NCI-H1105 (cell line): ENCODE measurements at regions not wholly inside any gene's neighbourhood (a gene's known extent, or its start where the extent isn't known, plus 50 kb on each side); places are given as distances from the start of the nearest gene placed in this dataset.

ENCODE experiments used
- DNase-seq: peaks from one replicate; lab custom pipeline; 2025; lab: John Stamatoyannopoulos, UW

DNA sequence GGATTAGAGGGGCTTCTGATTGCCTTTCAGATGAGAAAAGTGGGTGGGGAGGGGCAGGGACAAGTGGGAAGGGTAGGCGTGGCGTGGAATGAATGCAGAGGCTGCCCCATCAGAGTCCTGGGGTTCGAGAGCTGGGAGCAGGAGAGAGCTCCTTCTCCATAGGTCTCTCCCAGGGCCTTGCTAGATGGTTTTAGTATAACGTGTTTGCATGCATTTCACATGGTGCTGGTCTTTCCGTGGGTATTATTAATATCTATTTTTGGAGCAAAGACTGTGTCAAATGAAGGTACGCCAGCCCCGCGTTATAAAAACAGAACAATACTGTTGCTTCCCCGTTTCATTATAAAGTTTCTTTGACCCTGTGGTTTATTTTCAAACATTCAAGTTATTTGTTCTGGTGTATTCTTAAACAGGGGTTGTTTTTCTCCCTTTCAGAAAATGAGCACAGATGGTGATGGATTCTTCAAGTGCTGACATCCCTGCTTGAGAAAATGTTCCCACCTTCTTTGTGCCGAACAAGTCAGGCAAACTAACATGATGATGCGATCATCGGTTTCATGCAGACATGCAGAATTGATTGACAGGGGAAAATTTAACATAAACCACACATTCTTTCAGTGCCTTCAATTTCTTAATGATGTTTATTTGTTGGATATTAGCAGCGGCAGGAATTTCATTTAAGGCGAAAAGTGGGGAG is 62.1 kb upstream of the ZNF536 start:
- DNase-seq = no peak

DNA sequence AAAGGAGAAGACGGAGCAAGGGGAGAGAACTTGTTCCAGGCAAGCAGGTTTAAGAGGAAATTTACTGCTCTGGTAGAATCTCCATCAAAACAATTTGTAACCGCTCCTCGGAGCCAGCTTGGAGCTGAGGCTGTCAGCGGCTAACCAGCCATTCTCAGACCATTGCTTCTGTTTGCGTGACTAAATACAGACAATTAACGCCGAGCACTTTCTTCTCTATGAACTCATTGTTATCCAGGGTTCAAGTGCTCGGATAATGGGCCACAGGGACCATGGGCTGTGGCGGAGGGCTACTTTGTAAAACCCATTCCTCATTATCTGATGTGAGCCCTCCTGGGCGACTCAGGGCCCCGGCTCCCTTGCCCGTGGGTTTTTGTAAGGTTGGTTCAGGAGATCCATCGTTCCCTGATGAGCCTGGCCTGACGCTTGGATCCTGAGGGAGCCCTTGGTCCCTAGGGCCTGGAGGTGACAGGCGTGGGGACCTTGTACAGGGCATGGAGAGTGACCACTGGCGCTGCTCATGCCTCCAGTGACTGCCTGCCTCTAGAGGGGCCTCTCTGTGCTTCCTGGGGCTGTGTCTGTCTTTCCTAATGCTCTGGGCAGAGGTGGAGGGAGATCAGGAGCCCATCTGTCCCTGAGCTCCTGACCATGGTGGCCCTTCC is 61.5 kb upstream of the ZNF536 start:
- DNase-seq = no peak

GRCh38 chr19:30311911-30312310 is 60.3 kb upstream of the ZNF536 start:
- no peak for DNase-seq

- no peak for DNase-seq
Observed at GRCh38 chr19:30312582-30313352, 59.4 kb upstream of the ZNF536 start.

DNA sequence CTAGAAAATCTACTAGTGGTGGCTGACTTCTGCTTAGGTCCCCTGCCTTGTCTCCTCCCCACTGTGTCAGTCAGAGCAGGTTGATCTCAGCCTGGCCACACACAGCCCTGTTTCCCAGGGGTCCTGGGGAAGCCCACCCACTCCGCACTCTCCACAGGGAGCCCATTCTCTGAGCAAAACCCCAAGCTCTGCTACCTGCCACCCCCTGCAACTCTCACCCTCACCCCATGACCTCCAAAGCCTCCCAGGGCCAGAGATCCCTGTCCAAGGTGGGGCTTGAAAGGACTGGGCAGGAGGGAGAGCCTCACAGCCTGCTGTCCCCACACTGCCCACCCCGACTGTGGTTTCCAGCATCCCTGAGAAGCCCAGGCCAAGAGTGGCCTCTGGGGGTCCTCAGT is 58.8 kb upstream of the ZNF536 start:
- no peak for DNase-seq

GRCh38 chr19:30314056-30314804 is 58.0 kb upstream of the ZNF536 start:
- no peak for DNase-seq

DNA sequence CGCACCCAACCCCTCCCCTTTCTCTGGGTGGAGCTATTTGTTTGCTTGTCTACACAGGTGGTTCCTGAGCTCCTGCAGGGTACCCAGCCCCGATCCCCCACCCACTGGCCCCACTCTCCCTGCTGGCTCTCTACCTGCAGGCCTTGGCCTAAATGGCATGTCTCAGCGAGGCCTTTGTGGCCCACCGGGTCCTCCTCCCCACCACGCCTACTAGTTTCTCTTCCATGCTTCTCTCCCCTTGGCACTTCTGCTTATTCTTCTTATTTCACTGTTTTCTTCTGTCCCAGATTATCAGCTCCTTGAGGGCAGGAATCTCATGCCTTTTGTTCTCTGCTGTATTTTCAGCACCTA is 57.4 kb upstream of the ZNF536 start:
- no peak for DNase-seq

GRCh38 chr19:30315159-30315558 is 57.0 kb upstream of the ZNF536 start:
- DNase-seq = no peak

GRCh38 chr19:30316000-30316491 is 56.1 kb upstream of the ZNF536 start:
- no peak for DNase-seq

DNA sequence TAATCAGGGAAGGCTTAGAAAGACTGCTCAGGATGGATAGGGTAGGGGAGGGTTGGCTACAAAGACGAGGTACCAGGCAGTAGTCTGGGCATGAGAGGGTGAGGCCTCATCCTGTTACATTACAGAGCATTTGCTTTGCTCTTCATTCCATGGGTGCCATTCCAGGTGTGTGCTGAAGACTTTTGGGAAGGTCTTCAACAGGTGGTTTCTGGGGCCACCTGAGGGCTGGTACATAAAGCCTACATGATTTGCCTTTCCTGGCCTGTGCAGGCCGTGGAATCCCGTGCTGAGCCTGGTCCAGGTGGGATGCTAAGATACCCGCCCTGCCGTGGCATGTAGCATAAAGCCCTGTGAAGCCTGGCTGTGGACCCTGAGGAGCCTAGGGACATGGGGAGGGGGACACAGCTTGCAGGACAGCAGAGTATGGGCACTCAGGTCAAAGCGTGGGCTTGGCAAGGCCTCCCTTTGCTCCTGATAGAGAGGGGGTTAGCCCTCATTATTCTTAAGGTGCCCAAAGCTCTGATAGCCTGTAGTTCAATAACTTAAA is 55.6 kb upstream of the ZNF536 start:
- no peak for DNase-seq

GRCh38 chr19:30317403-30317802 is 54.8 kb upstream of the ZNF536 start:
- DNase-seq = no peak

- no peak for DNase-seq
Observed at GRCh38 chr19:30318261-30318660, 53.9 kb upstream of the ZNF536 start.

- DNase-seq = no peak
Observed at GRCh38 chr19:30318936-30319335, 53.2 kb upstream of the ZNF536 start.

DNA sequence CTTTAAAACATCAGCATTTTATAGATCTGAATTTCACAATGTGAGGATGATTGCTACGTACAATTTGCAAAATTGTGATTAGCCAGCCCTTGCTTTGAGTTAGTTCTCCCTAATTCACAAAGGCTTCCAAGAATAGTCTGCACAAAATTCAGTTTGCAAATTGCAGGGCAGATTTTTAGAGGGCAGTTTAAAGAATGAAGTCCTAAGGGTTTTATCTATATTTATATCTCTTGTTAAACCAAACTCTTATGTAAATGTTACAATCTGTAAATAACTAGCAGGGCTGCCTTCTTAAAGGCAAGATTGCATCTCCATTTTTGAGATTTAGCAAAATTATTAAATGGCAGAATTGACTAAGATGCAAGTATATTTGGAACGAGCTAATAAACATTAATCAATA is 52.8 kb upstream of the ZNF536 start:
- DNase-seq = no peak

DNA sequence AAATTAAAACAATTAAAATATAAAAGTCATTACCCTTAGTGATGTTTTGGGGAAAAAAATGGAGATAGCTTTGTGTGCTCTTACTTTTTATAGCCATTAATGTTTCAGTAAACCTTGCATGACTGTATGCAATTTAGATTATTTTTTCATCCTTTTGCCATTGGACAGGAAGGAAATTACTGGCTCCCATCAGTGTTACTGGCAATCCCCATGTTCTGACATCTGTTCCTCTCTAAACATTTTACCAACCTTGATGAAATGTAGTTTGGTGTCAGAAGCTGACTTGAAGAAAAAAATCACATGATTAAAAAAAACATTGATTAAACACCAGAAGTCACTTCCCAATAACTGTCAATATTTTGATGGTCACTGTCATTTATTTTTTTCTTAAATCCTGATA is 52.3 kb upstream of the ZNF536 start:
- no peak for DNase-seq

GRCh38 chr19:30320466-30320865 is 51.7 kb upstream of the ZNF536 start:
- DNase-seq = no peak

- DNase-seq = no peak
Observed at GRCh38 chr19:30320916-30321315, 51.3 kb upstream of the ZNF536 start.
